H7 (cell line): ENCODE measurements at regions not wholly inside any gene's neighbourhood (a gene's known extent, or its start where the extent isn't known, plus 50 kb on each side); places are given as distances from the start of the nearest gene placed in this dataset.
A peak's percentile ranks its signal among the peaks of the same experiment; 100 is the strongest.

Experiments
- DNase-seq: peaks from one replicate; pipeline ENCODE4 v3.0.0; 2012
- H3K27me3 ChIP-seq: 2 replicates; pipeline ENCODE4 v1.6.0; 2011; ENCODE audit warnings: mild to moderate bottlenecking, low read length; ENCODE audit not compliant: control insufficient read depth, insufficient read depth
- H3K36me3 ChIP-seq: replicated peaks from 2 replicates; pipeline ENCODE4 v1.5.1; 2011; ENCODE audit warnings: low read length; ENCODE audit not compliant: control insufficient read depth, insufficient read depth
- H3K4me3 ChIP-seq: 2 replicates; pipeline ENCODE4 v1.5.1; 2011; ENCODE audit warnings: low read depth, mild to moderate bottlenecking, control low read depth, low read length, moderate library complexity; ENCODE audit not compliant: insufficient read depth

DNA sequence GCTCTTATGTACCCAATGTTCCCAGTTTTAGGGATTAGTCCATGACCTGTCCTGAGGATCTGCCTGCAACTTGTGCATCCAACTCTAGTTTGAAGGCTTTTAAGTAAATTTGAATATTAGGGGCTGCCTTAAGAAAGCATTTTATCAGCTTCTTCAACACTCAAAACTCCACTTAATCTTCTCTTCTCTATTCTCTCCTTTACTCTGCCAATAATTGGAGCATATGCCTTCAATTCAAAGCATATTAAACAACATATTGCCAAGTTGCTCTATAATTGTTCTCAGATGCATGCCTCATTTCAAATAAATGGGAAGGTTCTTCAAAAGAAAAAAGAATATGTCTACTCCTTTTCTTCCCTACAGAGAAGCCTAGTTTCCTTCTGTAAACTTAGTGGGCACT is 84.8 kb upstream of the NCKAP5 start:
- Histone ChIP-seq H3K4me3 (no peak overlapping the region), H3K27me3 (no peaks in the 10 kb centered on the region), H3K36me3 (no peaks in the 10 kb centered on the region)
- DNase-seq, result no peak

DNA sequence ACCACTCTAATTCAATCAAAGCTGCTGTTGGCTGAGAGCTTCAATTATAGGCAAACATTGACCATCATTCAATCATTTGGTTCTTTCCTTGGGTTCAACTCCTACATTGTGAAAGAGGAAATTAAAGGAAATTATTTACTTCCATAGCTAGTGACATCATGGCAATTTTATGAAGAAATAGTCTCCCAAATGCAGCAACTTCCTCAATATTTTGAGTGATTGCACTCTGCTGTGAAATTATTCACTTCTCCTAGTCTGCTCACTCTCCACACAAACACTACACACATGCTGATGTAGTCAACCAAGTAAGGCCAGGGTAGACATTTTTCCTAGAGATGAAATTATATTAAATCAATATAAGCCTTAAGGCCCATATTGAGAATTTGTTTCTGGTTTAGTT is 86.7 kb upstream of the NCKAP5 start:
- H3K4me3 ChIP-seq, result no peak overlapping the region
- H3K36me3 ChIP-seq, result no peaks in the 10 kb centered on the region
- no peak for DNase-seq
- no peaks in the 10 kb centered on the region for H3K27me3 ChIP-seq

DNA sequence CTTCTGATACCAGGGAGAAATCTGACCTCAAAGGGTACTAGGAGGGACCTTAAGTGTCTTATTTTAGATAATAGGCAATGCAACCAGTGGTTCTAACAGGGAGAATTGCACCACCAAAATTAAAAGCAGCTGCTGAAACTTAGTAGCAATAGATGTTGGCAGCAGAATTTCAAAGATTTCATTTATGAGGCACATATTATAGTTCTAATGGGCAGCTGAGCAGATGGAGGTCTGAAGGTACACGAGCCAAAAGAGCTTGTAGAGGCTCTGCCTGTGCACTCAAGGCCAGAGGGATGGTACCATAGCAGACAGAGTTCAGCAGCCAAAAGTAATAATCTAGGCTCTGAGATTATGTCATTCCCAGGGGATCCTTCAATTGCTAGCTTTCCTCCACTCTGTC is 87.3 kb upstream of the NCKAP5 start:
- Histone ChIP-seq H3K36me3 (no peaks in the 10 kb centered on the region), H3K4me3 (no peak overlapping the region), H3K27me3 (no peaks in the 10 kb centered on the region)
- DNase-seq, result no peak

DNA sequence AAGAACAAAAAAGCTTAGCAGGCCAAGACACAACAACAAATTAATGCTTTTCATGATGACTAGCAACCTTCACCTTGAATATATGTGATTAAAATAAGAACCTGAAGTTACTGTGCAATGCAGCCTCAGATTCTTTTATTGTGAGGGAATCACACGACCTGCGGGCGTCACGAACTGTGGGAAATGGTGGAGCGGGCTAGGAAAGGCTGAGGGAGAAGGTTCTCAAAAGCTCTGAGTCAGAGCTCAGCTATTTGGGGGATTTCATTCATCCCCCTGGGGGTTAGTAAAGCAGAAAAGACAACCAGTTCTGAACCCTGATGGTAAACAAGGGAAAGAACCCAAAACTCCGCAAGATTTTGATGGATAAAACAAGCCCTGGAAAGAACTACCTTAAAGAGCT is 89.3 kb upstream of the NCKAP5 start:
- no peak for DNase-seq
- Histone ChIP-seq H3K4me3 (no peak overlapping the region), H3K36me3 (no peaks in the 10 kb centered on the region), H3K27me3 (no peaks in the 10 kb centered on the region)

- no peaks in the 10 kb centered on the region for H3K27me3 ChIP-seq
- H3K36me3 ChIP-seq, result no peaks in the 10 kb centered on the region
- peak; percentile 43 for DNase-seq
- no peak overlapping the region for H3K4me3 ChIP-seq
These were observed 90.0 kb upstream of the NCKAP5 start for GRCh38 chr2:133658020-133658903.

DNA sequence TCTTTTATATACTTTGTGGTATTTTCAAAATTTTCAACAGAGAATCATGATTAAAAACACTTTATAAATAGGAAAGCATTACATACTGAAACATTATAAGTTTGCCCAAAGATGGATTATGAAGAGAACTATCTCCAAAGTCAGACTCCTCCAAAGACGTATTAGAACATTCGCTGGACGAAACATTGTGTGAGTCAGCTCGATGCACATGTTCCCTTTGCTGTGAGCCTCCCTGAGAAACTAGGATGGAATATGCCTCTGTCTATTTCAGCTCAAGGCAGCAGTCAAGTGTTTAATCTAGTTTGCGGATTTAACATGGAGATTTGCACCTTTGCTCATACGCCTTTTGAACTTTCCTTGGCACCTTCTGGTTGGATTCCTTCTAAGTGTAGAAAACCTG is 92.2 kb upstream of the NCKAP5 start:
- Histone ChIP-seq H3K4me3 (no peak overlapping the region), H3K27me3 (no peaks in the 10 kb centered on the region), H3K36me3 (no peaks in the 10 kb centered on the region)
- no peak for DNase-seq

GRCh38 chr2:133661392-133661791 is 93.1 kb upstream of the NCKAP5 start:
- Histone ChIP-seq H3K27me3 (no peaks in the 10 kb centered on the region), H3K4me3 (no peak overlapping the region), H3K36me3 (no peaks in the 10 kb centered on the region)
- no peak for DNase-seq

DNA sequence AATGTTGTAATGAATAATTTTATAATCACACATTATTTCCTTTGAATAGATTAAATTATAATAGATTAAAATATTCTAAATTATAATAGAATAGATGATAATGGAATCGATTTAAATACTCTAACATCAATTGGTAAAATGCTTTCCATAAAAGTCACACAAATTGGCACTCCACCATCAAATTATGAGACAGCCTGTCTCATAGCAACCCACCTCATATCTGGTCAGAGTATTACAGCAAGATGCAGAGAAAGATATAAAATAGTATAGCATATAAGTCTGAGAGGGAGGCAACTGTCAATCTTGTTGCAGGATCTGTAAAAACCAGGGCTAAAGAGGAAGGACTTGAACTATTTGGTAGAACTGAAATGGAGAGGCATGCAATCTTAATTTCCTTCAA is 98.4 kb upstream of the NCKAP5 start:
- no peaks in the 10 kb centered on the region for H3K36me3 ChIP-seq
- no peaks in the 10 kb centered on the region for H3K27me3 ChIP-seq
- no peak for DNase-seq
- no peak overlapping the region for H3K4me3 ChIP-seq

GRCh38 chr2:133667085-133667484 is 98.8 kb upstream of the NCKAP5 start:
- H3K27me3 ChIP-seq, result no peaks in the 10 kb centered on the region
- no peak for DNase-seq
- no peaks in the 10 kb centered on the region for H3K36me3 ChIP-seq
- no peak overlapping the region for H3K4me3 ChIP-seq

DNA sequence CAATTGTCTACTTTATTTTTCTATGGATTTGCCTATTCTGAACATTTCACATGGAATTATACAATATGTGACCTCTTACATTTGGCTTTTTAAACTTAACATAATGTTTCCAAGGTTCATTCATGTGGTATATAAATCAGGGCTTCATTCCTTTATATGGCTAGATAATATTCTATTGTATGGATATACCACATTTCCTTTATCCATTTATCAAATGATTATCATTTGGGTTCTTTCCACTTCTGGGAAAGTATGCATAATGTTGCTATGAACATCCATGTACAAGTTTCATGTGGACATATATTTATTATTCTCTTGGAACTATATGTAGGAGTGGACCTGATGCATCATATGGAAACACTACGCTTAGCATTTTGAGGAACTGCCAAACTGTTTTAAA is 99.7 kb upstream of the NCKAP5 start:
- DNase-seq, result no peak
- Histone ChIP-seq H3K4me3 (no peak overlapping the region), H3K27me3 (no peaks in the 10 kb centered on the region), H3K36me3 (no peaks in the 10 kb centered on the region)

DNA sequence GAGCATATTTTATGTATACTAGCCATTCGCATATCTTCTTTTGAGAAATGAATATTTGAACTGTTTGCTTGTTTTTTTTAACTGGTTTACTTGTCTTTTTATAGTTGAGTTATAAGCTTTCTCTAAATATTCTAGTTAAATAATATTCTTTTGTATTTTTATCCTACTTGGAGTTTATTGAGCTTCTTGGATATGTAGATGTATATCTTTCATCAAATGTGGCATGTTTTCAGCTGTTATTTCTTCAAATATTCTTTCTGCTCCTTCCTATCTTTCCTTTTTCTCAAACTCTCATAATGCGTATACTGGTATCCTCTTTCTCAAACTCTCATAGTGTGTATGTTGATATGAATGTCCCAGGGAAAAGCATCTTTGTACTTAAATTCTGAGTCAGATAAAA is 100.3 kb upstream of the NCKAP5 start:
- no peak for DNase-seq
- H3K27me3 ChIP-seq, result no peaks in the 10 kb centered on the region
- no peaks in the 10 kb centered on the region for H3K36me3 ChIP-seq
- no peak overlapping the region for H3K4me3 ChIP-seq

DNA sequence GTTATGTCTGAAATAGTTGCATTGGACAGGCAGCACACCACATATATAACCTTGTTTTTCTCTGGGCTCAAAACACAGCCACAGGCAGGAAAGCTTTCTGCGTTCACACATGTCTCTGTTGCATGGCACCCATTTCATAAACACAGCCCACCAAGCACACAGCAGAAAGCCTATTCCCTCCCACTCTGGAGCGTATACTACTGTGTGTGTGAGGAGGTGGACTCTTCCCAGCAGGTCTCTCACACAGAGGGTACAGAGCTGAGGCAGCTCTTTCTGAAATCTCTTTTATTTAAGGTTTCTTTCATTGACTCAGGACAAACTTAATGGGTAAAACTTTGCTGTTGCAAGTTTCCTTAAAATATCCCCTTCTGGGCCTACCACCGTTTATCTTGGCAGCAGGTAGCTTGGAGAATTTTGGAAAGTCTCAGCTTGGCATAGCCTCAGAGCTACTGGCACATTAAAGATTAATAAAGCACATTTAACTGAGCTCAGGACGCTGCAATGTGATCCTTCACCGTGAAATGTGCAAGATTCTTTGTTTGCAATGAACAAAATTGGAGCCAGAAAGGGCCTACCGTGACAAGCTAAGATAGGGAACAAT is 105.1 kb upstream of the NCKAP5 start:
- Histone ChIP-seq H3K36me3 (no peaks in the 10 kb centered on the region), H3K4me3 (no peak overlapping the region), H3K27me3 (no peaks in the 10 kb centered on the region)
- DNase-seq, result no peak

DNA sequence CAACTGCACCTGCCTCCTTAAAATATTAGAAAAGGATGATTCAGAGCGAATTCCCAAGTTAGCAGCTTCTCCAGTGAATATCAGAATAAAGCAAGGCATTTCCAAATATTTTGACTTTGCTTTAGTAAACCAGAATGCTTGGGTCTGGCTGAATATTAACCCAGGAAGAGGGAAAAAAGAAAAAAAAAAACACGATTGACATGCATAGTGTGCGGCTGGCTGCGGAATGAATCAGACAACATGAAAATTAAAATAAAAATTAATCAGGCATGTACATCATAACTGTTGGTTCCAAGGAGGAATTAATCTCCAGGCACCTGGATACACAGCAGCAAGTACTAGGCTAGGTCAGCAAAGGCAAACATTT is 105.8 kb upstream of the NCKAP5 start:
- H3K36me3 ChIP-seq, result no peaks in the 10 kb centered on the region
- H3K27me3 ChIP-seq, result no peaks in the 10 kb centered on the region
- no peak overlapping the region for H3K4me3 ChIP-seq
- DNase-seq, result no peak

- no peak overlapping the region for H3K4me3 ChIP-seq
- H3K36me3 ChIP-seq, result no peaks in the 10 kb centered on the region
- peak; percentile 28 for DNase-seq
- no peaks in the 10 kb centered on the region for H3K27me3 ChIP-seq
These were observed 106.4 kb upstream of the NCKAP5 start for GRCh38 chr2:133674433-133675331.
